ENCODE measurements at regions not wholly inside any gene's neighbourhood (a gene's known extent, or its start where the extent isn't known, plus 50 kb on each side); places are given as distances from the start of the nearest gene placed in this dataset.

- TF ChIP-seq CTCF (IDR thresholded peaks at IDR 0.05; ENCODE audit: low read depth, low read length, missing input control) (no peak), SP1 (IDR thresholded peaks at IDR 0.05) (no peak), JUND (IDR thresholded peaks at IDR 0.05) (no peak), TAF1 (conservative IDR thresholded peaks at IDR 0.05) (no peak), MAX (IDR thresholded peaks at IDR 0.05) (no peak), FOXA2 (IDR thresholded peaks at IDR 0.05) (no peak)
Observed at GRCh38 chr13:87877477-87877876, 206.3 kb downstream of the SLITRK5 start (continued).

- Histone ChIP-seq H3K4me3 (ENCODE audit: low read depth in 1 of 3, low read length in 3 of 3) (no peak overlapping the region), H3K4me1 (ENCODE audit: control insufficient read depth in 4 of 4, insufficient read depth in 4 of 4, low read length in 3 of 4) (no peaks in the 10 kb centered on the region), H3K9ac (ENCODE audit: low read depth in 1 of 2, low read length in 2 of 2) (no peak overlapping the region), H3K27me3 (ENCODE audit: control insufficient read depth in 4 of 4, insufficient read depth in 4 of 4, low read length in 3 of 4) (no peaks in the 10 kb centered on the region), H3K27ac (ENCODE audit: low read depth in 1 of 2, low read length in 2 of 2) (no peak overlapping the region), H3K36me3 (ENCODE audit: control insufficient read depth in 4 of 4, insufficient read depth in 3 of 4, low read depth in 1 of 4, low read length in 3 of 4) (no peaks in the 10 kb centered on the region), H3K9me3 (ENCODE audit: control insufficient read depth in 4 of 4, low read length in 3 of 4) (no peaks in the 10 kb centered on the region)
- DNase-seq (ENCODE audit: low spot score), result no peak
- TF ChIP-seq HNF4G (IDR thresholded peaks at IDR 0.05) (no peak), GABPA (IDR thresholded peaks at IDR 0.05 in 1 of 2, conservative IDR thresholded peaks at IDR 0.05 in 1 of 2) (no peak), CTCF (IDR thresholded peaks at IDR 0.05; ENCODE audit: low read depth, low read length, missing input control) (no peak), MAX (IDR thresholded peaks at IDR 0.05) (no peak), FOXA1 (IDR thresholded peaks at IDR 0.05) (no peak), JUND (IDR thresholded peaks at IDR 0.05) (no peak), YY1 (IDR thresholded peaks at IDR 0.05) (no peak), ATF3 (IDR thresholded peaks at IDR 0.05) (no peak), FOXA2 (IDR thresholded peaks at IDR 0.05) (no peak), REST (IDR thresholded peaks at IDR 0.05) (no peak), RXRA (IDR thresholded peaks at IDR 0.05) (no peak)
Observed at GRCh38 chr13:87878706-87879105, 207.5 kb downstream of the SLITRK5 start.

All from liver (tissue), 7 donors.